Stimulated activated CD4-positive, alpha-beta T cell treated with anti-CD3 and anti-CD28 coated beads, TNF-alpha, amount 100 ng/mL, for 24 hours (primary cell): ENCODE measurements at regions not wholly inside any gene's neighbourhood (a gene's known extent, or its start where the extent isn't known, plus 50 kb on each side); places are given as distances from the start of the nearest gene placed in this dataset.

Source experiments
- DNase-seq, 3 experiments: peaks; one replicate each; pipeline ENCODE4 v3.0.0-alpha.2; 2020; ENCODE audit warnings: low read depth in 3 of 3

DNA sequence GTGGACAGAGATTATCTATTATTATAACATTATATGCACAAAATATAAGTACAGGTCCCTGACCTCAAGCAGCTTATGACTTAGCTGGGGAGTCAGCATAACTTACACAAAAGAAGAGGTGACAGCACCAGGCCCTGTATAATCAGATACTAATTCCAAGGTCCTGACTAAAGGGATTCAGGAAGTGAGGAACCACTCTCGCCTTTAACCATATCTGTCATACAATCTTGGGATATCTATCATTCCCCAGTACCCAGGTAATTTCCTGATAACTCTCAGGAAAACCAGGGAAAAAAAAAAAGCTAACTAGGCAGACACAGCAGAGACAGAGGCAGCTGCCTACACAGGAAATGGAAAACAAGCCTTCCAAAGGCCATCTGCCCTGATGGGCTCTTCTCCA is 78.5 kb upstream of the CAMK1G start:
- DNase-seq, result no peak

- no peak for DNase-seq
Measured at GRCh38 chr1:209506101-209506500, 77.4 kb upstream of the CAMK1G start.

- DNase-seq, result no peak
Measured at GRCh38 chr1:209509039-209509438, 74.5 kb upstream of the CAMK1G start.

- DNase-seq, result no peak
Measured at GRCh38 chr1:209510063-209510462, 73.5 kb upstream of the CAMK1G start.

DNA sequence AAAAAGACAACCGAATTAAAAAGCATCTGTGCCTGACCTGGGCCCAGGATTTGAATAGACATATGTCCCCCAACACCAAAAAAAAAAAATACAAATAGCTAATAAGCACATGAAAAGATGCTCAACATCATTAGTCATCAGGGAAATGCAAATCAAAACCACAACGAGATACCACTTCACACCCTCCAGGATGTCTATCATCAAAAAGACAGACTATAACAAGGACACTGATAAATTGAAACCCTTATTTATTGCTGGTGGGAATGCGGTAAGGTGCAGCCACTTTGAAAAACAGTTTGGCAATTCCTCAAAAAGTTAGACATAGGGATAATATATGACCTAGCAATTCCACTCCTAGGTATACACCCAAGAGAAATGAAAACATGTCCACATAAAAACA is 72.3 kb upstream of the CAMK1G start:
- DNase-seq, result no peak

DNA sequence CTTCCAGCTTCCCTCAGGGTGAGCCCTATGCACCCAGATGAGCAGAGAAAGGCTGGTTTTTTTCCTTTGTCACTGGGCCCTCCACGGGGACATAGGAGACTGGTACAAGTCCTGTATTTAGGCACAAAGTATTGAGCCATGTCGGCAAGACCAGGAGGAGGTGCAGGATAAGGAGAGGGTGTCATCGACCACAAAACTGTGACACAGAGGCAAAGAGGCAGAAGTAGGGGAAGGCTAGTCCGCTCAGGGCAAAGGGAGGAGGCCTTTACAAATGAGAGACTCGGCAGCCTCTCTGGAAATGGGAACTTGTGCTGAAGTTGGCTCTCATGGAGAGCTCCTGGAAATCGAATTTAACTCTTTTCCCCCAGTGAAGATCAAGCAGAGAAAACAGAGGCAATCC is 70.7 kb upstream of the CAMK1G start:
- DNase-seq, result no peak

- no peak for DNase-seq
Measured at GRCh38 chr1:209513226-209513625, 70.3 kb upstream of the CAMK1G start.

DNA sequence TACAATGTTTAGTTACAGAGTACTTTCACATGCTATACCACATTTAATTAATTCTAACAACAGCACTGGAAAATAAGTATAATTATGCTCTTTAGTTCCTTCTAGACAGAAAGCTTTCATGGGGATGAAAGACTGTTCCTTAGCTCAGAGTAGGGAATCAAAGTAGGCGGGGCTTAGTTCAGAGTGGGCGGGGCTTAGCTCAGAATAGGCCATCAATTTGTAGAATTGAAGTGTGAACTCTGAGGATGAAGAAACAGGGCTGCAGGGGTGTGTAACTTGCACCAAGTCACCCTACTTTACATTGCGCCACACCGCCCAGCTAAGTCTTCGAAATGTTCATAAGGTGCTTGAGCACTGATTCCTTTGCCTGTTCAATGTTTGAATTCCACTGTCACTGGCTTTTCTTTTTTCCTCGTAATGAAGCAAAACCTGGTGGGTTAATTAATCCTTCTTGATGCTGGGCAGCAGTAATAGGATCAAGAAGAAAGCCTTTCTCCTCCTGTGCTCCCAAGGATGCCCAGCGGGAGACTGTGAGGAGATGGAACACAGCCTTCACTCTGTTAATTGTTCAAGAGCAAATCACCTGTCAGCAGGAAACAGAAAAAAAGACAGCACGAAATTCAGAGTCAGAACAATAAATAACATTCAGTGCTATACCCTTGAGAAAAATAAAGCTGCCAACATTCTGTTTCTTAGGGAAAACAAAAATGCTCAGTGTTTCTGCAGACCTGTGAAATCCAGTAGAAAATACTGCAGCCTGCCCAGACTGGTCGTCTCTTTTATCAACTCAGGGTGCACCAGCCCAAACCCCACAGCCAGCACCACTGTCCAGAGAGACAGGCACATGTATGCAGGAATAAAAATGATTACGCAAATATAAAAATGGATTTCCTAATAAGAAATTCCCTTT is 66.5 kb upstream of the CAMK1G start:
- DNase-seq, result no peak

- DNase-seq, result no peak
Measured at GRCh38 chr1:209517681-209518050, 65.8 kb upstream of the CAMK1G start.

- no peak for DNase-seq
Measured at GRCh38 chr1:209519786-209520185, 63.7 kb upstream of the CAMK1G start.

GRCh38 chr1:209522826-209523225 is 60.7 kb upstream of the CAMK1G start:
- no peak for DNase-seq

- DNase-seq, result no peak
Measured at GRCh38 chr1:209526137-209526536, 57.4 kb upstream of the CAMK1G start.

DNA sequence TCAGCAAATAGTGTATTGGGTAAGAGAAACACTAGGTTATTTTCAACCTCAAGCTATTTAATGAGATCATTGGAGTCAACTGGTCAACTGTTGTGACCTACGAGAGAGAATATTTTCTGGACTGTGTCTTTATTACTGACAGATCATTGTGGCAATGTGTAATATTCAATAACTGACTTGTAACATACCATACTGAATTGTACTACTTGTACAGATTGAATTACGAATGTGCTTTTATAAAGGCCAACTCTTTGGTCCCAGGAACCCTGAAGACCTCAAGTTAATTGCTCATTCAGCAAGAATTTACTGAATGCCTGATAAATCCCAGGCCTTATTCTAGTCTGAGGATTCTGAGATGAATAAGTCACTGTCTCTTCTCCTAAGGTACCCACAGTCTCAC is 56.1 kb upstream of the CAMK1G start:
- DNase-seq, result no peak

DNA sequence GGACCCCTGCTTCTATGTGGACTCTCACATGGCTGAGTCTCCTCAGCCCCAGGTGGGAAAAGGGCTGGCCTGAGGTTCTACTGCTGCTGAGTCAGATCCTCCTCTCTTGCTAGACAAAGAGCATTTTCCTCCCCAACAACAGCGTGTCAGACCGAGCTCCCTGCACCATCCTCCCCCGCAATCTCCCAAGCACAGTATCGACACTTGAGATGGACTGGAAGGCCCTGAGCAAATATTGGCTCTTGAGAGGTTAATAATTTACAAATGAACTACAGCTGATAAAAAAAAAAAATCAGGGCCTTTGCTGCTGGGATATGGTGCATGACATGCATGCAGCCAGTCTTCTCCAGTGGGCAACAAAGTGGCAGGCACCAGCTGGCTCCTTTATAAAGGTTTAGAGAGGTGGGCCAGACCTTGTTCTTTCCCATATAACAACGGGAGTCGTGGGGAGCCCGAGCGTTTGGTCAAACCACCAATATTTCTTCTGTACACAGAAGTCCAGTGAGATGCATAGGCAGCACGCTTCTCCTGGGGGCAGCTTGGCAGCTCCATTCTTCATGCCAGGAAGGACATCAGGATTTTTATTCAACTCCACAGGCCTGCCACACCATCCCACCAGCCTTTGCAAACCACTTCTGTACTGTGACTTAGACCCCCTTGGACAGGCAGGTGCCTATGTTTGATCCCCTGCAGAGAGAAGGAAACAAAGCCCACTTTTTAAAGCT is 55.4 kb upstream of the CAMK1G start:
- DNase-seq, result no peak

GRCh38 chr1:209529233-209529632 is 54.3 kb upstream of the CAMK1G start:
- DNase-seq, result no peak

- DNase-seq, result no peak
Measured at GRCh38 chr1:209531006-209531405, 52.5 kb upstream of the CAMK1G start.

- no peak for DNase-seq
Measured at GRCh38 chr1:209531549-209531948, 52.0 kb upstream of the CAMK1G start.
